ENCODE measurements at regions not wholly inside any gene's neighbourhood (a gene's known extent, or its start where the extent isn't known, plus 50 kb on each side); places are given as distances from the start of the nearest gene placed in this dataset.

GRCh38 chr6:167392631-167393316 lies 67.9 kb downstream of the TTLL2 start:
- TF ChIP-seq, protein P1, sequence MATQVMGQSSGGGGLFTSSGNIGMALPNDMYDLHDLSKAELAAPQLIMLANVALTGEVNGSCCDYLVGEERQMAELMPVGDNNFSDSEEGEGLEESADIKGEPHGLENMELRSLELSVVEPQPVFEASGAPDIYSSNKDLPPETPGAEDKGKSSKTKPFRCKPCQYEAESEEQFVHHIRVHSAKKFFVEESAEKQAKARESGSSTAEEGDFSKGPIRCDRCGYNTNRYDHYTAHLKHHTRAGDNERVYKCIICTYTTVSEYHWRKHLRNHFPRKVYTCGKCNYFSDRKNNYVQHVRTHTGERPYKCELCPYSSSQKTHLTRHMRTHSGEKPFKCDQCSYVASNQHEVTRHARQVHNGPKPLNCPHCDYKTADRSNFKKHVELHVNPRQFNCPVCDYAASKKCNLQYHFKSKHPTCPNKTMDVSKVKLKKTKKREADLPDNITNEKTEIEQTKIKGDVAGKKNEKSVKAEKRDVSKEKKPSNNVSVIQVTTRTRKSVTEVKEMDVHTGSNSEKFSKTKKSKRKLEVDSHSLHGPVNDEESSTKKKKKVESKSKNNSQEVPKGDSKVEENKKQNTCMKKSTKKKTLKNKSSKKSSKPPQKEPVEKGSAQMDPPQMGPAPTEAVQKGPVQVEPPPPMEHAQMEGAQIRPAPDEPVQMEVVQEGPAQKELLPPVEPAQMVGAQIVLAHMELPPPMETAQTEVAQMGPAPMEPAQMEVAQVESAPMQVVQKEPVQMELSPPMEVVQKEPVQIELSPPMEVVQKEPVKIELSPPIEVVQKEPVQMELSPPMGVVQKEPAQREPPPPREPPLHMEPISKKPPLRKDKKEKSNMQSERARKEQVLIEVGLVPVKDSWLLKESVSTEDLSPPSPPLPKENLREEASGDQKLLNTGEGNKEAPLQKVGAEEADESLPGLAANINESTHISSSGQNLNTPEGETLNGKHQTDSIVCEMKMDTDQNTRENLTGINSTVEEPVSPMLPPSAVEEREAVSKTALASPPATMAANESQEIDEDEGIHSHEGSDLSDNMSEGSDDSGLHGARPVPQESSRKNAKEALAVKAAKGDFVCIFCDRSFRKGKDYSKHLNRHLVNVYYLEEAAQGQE (IDR thresholded peaks at IDR 0.05; ENCODE audit: low read depth), result no peak
- TF ChIP-seq ZBTB7A (IDR thresholded peaks at IDR 0.05; ENCODE audit: low read depth) (no peak), NFIC (IDR thresholded peaks at IDR 0.05) (no peak), TEAD4 (IDR thresholded peaks at IDR 0.05) (no peak), TCF12 (IDR thresholded peaks at IDR 0.05; ENCODE audit: low read depth) (no peak)

GRCh38 chr6:167393731-167394130 lies 68.8 kb downstream of the TTLL2 start:
- no peak for TF ChIP-seq RAD21 (IDR thresholded peaks at IDR 0.05; ENCODE audit: low read depth)
- no peak for TF ChIP-seq EGR1 (IDR thresholded peaks at IDR 0.05)
- no peak for TF ChIP-seq NFIC (IDR thresholded peaks at IDR 0.05)
- TF ChIP-seq YY1 (IDR thresholded peaks at IDR 0.05; ENCODE audit: low read depth), result no peak
- TF ChIP-seq, protein P1 (IDR thresholded peaks at IDR 0.05; ENCODE audit: low read depth), result no peak

DNA sequence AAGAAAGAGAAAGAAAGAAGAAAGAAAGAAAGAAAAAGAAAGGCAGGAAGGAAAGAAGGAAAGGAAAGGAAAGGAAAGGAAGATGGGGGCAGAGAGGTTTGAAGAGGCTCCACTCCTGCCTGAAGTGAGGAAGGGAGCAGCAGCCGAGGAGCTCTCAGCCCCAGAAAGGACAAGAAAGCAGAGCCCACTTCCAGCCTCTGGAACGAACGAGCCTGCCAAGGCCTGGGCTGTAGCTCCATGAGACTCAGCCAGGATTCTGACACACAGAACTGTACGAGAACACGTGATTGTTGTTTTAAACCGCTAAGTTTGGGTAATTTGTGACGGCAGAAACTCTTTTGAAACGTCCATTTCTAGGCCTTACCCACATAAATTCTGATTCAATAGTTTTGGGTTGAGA lies 69.5 kb downstream of the TTLL2 start:
- TF ChIP-seq TAF1 (IDR thresholded peaks at IDR 0.05; ENCODE audit: low read depth) (no peak), CREB1 (IDR thresholded peaks at IDR 0.05; ENCODE audit: low read depth) (no peak), TEAD4 (IDR thresholded peaks at IDR 0.05) (no peak)

DNA sequence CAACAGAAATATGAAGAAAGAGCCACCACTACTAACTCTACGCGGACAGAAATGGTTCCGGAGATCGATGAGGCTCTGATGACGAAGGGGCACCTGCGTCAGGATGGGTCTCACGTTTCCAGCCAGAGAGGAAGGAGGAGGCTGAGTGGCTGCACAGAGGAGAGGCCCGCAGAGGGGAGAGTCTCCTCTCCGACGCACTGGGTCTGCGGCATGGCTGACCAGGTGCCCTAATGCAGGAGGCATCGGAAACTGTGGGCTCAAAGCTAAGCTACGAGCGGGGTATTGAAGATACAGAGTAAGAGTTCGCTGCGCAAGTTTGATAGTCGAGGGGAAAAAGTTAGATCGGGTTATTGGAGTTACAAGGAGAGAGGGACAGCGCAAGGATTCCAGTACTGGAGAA lies 69.9 kb downstream of the TTLL2 start:
- TF ChIP-seq NFIC (IDR thresholded peaks at IDR 0.05) (no peak), EGR1 (IDR thresholded peaks at IDR 0.05) (no peak), YY1 (IDR thresholded peaks at IDR 0.05; ENCODE audit: low read depth) (no peak), RAD21 (IDR thresholded peaks at IDR 0.05; ENCODE audit: low read depth) (no peak), CREB1 (IDR thresholded peaks at IDR 0.05; ENCODE audit: low read depth) (no peak), ZBTB7A (IDR thresholded peaks at IDR 0.05; ENCODE audit: low read depth) (no peak), CEBPB (IDR thresholded peaks at IDR 0.05) (no peak), TAF1 (IDR thresholded peaks at IDR 0.05; ENCODE audit: low read depth) (no peak), FOXM1 (IDR thresholded peaks at IDR 0.05; ENCODE audit: borderline replicate concordance, low read depth) (no peak), TCF12 (IDR thresholded peaks at IDR 0.05; ENCODE audit: low read depth) (no peak), EP300 (IDR thresholded peaks at IDR 0.05; ENCODE audit: borderline replicate concordance) (no peak), USF1 (IDR thresholded peaks at IDR 0.05) (no peak), MAX (IDR thresholded peaks at IDR 0.05) (no peak), TEAD4 (IDR thresholded peaks at IDR 0.05) (no peak)
- TF ChIP-seq, protein P1 (IDR thresholded peaks at IDR 0.05; ENCODE audit: low read depth), result no peak

GRCh38 chr6:167396068-167396658 lies 71.3 kb downstream of the TTLL2 start:
- TF ChIP-seq ZBTB7A (IDR thresholded peaks at IDR 0.05; ENCODE audit: low read depth) (no peak), RAD21 (IDR thresholded peaks at IDR 0.05; ENCODE audit: low read depth) (no peak)

All from Ishikawa (cell line).